GM19452 (cell line): ENCODE measurements at regions not wholly inside any gene's neighbourhood (a gene's known extent, or its start where the extent isn't known, plus 50 kb on each side); places are given as distances from the start of the nearest gene placed in this dataset.

Experiments
- ATAC-seq: cut with Tn5 transposase; IDR thresholded peaks from one replicate; pipeline ENCODE4 v1.9.1; 2021; ENCODE audit not compliant: unreplicated experiment

DNA sequence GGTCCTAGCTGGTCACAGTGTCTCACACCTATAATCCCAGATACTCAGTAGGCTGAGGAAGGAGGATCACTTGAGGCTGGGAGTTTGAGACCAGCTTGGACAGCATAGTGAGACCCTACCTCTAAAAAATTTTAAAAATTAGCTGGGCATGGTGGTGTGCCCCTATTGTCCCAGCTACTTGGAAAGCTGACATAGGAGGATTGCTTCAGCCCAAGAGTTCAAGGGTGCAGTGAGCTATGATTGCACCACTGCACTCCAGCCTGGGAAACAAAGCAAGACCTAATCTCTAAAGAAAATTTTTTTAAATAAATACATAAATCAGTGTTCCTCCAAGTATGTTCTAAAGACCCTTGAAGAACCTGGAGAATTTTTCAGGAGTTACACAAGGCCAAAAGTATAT lies 50.6 kb upstream of the GNAO1 start:
- ATAC-seq: no peak

DNA sequence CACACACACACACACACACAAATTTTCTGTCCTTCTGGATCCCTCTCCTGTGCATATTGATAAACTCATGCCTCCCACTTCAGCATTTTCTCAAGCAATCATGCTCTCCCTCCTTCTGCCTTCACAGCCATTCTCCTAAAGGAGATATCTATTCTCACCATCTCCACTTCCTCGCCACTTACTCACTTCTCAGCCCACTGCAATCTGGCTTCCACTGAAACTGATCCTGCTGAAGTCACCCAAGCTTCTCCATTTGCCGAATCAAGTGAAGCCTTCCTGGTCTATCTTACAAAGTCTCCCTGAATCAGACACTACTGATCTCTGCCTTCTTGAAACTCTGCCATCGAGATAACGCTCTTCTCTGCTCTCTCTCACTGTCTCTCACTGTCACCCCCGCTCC lies 54.0 kb upstream of the GNAO1 start:
- ATAC-seq: no peak

GRCh38 chr16:56136256-56136655 lies 55.0 kb upstream of the GNAO1 start:
- ATAC-seq: no peak

GRCh38 chr16:56134790-56135189 lies 56.5 kb upstream of the GNAO1 start:
- no peak for ATAC-seq

DNA sequence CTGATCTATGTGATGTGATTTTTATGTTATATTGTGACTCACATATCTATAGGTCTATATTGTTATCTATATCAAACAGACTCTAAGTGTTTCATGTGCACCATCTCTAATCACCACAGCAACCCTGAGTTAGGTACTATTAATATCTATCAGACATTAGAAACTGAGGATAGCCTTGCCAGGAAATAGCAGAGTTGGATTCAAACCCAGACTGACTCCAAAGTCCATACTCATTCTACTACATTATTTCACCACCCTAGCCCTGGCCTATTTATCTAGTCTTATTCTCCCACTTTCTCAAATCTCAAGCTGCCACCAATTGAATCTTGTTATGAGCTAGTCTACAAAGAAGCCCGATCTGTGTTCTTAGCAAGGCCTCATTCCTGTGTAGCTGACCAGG lies 65.4 kb upstream of the GNAO1 start:
- ATAC-seq: no peak

DNA sequence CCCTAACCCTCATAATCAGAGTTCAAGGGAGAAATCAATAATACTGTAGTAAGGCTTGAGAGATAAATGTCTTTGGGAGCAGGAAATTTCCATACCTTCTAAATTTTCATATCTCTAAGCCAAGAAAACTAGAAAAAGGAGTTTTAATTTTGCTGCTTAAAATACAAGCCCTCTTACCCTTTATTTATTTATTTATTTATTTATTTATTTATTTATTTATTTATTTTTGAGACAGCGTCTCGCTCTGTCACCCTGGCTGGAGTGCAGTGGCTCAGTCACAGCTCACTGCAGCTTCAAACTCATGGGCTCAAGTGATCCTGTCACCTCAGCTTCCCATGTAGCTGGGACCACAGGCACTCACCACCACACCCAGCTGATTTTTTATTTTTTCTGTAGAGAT lies 69.0 kb upstream of the GNAO1 start:
- no peak for ATAC-seq

DNA sequence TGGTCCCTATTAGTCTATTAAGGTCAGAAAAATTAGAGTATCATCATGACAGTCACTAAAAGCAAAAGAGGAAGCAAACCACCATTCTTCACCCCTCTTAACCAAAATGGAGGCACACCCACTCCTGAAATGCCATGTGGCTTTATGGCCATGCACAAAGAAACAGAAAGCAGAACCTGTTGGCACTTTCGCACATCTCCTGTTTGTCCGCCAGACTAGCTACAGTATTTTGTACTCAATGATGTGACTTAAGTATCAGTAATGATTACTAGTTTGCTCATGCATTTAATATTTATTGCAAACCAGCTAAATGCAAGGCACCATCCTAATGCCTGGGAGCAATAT lies 70.2 kb upstream of the GNAO1 start:
- ATAC-seq: no peak

DNA sequence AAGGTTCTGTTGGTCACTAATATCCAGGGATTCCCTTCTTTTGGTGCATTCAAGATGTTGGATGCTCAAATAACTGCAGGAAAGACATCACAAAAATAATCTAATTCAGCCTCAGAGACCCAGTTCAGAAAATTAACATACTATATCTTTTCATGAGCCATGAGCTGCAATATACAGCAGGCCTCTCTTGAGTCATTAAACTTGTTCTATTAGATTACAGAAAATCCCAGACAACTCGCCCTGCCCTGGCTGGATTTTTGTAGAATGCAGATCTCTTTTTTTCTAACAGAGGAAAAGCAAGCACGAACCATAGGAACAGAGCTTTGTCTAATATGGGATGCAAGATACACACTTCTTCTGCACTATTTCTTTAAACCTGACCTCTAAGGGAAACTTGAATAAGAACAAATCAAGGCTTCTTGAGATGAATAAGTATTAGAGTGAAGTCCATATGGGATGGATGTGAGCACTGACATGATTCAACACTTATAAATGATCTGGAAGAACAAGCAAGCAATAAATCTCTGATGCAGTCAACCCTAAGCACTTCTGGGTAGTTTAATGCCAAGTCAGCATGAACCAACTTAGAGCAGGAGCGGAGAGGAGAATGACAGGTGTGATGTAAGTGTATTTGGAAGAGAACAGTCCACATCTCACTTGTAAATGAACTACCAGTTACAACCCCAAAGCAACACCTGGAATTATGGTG lies 70.7 kb upstream of the GNAO1 start:
- no peak for ATAC-seq

DNA sequence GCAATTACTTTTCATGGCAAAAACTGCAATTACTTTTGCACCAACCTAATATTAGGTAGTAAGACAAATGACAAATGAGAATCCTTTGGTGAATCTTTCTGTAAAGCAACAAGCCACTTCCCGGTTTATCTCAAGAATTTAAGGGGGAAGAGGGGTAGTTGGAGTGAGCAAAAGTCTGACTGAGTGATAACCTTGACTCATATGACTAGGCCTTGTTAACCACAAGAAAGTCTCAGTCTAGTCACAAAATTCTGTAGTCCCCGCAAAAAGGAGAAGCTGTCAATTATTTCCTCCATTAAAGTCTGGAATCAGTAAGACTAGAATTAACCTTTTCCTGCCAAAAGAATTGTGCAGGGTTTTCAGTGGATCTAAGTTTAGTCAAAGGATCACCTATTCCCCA lies 72.2 kb upstream of the GNAO1 start:
- peak; percentile 80 for ATAC-seq

- no peak for ATAC-seq
Observed at GRCh38 chr16:56116577-56116964, 74.7 kb upstream of the GNAO1 start.

- no peak for ATAC-seq
Observed at GRCh38 chr16:56115817-56116576, 75.3 kb upstream of the GNAO1 start.

DNA sequence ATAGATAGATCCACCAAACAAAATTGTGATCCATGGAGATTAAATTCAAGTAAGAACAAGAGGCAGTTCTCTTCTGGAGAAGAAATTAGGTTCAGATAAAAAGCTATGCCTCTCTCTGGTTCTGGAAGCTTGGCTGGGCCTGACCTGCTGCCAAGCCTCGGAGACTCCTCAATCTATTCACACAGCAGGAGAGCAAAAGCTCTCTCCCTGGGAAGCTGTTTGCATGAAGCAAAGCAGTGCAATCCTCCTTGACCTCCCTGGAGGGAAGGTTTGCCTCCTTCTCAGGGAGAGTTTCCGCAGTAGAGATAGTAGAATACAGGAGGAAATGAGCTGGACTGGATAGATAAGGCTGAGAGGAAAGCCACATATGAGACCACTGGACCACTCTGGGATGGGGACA lies 78.1 kb upstream of the GNAO1 start:
- ATAC-seq: no peak

GRCh38 chr16:56111100-56111499 lies 80.2 kb upstream of the GNAO1 start:
- ATAC-seq: no peak

- ATAC-seq: no peak
Observed at GRCh38 chr16:56109994-56110393, 81.3 kb upstream of the GNAO1 start.

DNA sequence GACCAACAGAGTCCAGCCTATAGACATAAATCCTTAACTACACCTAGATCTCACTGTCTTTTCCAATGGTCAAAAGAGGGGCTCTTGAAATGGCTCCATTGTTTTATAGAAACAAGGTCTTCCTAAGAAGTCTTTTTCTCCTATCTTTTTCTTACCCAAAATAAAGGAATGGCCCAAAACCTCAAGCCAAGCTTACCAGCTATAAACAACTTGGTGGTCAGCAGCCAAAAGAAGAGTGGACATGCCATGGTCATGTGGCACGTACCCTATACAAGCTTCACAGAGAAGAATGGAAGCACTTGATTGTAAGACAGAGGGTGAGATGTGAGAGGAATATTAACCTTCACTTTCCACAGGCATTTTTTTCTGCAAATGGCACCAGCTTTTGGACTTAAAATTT lies 82.1 kb upstream of the GNAO1 start:
- no peak for ATAC-seq

GRCh38 chr16:56108724-56109123 lies 82.6 kb upstream of the GNAO1 start:
- ATAC-seq: no peak

- ATAC-seq: no peak
Observed at GRCh38 chr16:56108056-56108471, 83.2 kb upstream of the GNAO1 start.

GRCh38 chr16:56106527-56106926 lies 84.8 kb upstream of the GNAO1 start:
- no peak for ATAC-seq

GRCh38 chr16:56102906-56103305 lies 88.4 kb upstream of the GNAO1 start:
- no peak for ATAC-seq

GRCh38 chr16:56102183-56102686 lies 89.1 kb upstream of the GNAO1 start:
- no peak for ATAC-seq

GRCh38 chr16:56101480-56101879 lies 89.8 kb upstream of the GNAO1 start:
- ATAC-seq: no peak

DNA sequence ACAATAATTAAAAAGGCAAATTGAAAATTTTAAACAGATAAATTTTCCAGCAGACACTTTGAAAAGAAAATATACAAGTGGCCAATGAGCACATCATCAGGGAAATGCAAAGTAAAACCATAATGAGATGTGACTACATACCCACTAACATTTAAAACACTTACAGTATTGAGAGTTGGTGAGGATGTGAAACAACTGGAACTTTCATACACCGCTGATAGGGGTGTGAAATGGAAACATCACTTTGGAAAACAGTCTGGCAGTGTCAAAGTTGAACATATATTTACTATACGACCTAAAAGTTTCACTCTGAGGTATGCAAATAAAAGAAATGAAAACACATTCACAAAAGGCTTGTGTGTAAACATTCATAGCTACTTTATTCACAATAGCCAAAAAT lies 94.0 kb upstream of the GNAO1 start:
- ATAC-seq: no peak

DNA sequence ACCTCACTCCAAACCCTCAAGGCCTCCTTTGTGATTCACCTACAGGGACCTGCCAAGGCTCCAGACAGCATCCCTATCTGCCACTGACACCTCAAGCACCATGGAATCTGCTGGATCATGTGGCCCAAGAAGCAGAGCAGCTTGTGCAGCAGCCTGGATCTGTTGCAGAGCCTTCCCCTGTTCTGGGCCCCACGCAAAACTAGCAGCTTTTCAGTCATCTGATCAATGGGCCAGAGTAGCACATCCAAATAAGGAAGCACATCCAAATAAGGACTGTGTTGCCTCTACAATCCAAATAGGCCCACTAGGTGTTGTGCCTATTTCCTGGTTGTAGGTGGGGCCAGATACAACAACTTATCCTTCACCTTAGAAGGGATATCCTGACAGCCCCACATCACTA lies 97.1 kb upstream of the GNAO1 start:
- ATAC-seq: no peak
